Bronchial epithelial cell (primary cell): ENCODE measurements at regions not wholly inside any gene's neighbourhood (a gene's known extent, or its start where the extent isn't known, plus 50 kb on each side); places are given as distances from the start of the nearest gene placed in this dataset.

Experiments used
- DNase-seq: peaks from one replicate; pipeline ENCODE4 v3.0.0-alpha.2; 2010; ENCODE audit warnings: low read depth
- FAIRE-seq: peaks from 2 replicates; lab custom pipeline; 2011; peaks lifted over from hg19 to GRCh38; lab: Jason Lieb, UNC
- H3K27me3 ChIP-seq: 2 replicates; pipeline ENCODE4 v1.5.1; 2011; ENCODE audit warnings: low read length; ENCODE audit not compliant: control insufficient read depth, insufficient read depth
- H3K36me3 ChIP-seq: 2 replicates; pipeline ENCODE4 v1.5.1; 2011; ENCODE audit warnings: low read length; ENCODE audit not compliant: control insufficient read depth, insufficient read depth
- H3K4me3 ChIP-seq: 2 replicates; pipeline ENCODE4 v1.5.1; 2011; ENCODE audit warnings: mild to moderate bottlenecking, low read depth, low read length, control low read depth
- TF ChIP-seq, protein P1 (sequence below): IDR thresholded peaks from 2 replicates; pipeline ENCODE4 v1.5.1; 2011; ENCODE audit warnings: mild to moderate bottlenecking, moderate library complexity, low read length, control low read depth, inconsistent platforms; ENCODE audit not compliant: insufficient read depth, severe bottlenecking

DNA sequence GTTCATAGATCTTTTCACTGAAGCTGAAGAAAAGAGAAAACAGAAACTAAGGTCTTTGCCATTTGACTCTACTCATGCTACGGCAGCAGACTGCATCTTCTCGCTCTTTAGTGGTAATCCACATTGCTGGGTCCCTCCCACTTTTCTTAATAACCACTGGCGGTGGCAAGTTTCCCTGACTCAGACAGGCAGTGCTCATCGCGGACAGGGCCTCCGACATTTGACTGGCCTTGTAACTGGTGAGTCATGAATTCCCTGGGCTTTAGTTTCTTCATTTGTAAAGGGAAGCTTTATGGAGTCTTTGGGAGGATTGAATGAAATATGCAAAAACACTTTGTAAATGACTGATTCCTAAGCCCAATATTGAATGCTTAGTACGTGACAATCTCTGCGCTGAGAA, 238.2 kb upstream of the RBBP8 start:
- Histone ChIP-seq H3K27me3 (no peaks in the 10 kb centered on the region), H3K36me3 (no peaks in the 10 kb centered on the region), H3K4me3 (no peak overlapping the region)
- DNase-seq: peak; percentile 94
- FAIRE-seq: no peak
- TF ChIP-seq, protein P1, sequence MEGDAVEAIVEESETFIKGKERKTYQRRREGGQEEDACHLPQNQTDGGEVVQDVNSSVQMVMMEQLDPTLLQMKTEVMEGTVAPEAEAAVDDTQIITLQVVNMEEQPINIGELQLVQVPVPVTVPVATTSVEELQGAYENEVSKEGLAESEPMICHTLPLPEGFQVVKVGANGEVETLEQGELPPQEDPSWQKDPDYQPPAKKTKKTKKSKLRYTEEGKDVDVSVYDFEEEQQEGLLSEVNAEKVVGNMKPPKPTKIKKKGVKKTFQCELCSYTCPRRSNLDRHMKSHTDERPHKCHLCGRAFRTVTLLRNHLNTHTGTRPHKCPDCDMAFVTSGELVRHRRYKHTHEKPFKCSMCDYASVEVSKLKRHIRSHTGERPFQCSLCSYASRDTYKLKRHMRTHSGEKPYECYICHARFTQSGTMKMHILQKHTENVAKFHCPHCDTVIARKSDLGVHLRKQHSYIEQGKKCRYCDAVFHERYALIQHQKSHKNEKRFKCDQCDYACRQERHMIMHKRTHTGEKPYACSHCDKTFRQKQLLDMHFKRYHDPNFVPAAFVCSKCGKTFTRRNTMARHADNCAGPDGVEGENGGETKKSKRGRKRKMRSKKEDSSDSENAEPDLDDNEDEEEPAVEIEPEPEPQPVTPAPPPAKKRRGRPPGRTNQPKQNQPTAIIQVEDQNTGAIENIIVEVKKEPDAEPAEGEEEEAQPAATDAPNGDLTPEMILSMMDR: no peak

DNA sequence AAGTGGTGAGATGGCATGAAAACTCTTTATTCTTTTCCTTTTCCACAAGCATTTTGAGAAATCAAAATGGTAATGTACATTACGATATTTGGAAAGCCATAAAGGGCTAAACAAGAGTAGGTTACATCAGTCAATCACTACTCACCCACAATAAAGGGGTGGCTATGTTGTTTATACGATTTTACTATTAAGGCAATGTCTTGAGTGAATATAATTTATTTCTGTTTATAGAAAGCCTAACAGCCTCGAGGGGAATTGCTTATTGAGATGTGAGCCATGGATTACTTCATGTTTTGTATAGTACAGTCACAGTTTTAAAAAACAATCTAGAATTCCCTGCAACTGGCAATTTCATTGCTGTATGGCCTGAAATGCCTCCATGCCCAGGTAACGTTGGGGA, 237.5 kb upstream of the RBBP8 start:
- H3K36me3 ChIP-seq: no peaks in the 10 kb centered on the region
- no peak for FAIRE-seq
- H3K27me3 ChIP-seq: no peaks in the 10 kb centered on the region
- no peak overlapping the region for H3K4me3 ChIP-seq
- TF ChIP-seq, protein P1: no peak
- DNase-seq: no peak

DNA sequence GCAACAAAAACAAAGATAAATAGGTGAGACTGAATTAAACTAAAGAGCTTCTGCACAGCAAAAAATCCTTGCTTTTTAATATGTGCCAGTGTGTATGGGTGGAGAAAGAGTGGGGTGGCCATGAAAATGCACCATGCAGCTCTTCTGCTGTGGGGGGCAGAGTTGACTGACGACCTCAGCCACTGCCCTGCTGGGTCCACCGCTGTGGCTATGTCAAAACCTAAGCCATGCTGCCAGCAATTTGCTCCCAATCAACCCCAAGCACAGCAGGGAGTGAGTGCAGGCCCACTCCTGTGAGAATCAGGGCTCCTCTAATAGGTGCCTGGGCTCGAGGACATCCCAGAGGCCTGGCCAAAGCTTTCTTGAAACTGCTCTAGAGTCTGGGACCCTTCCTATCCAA, 235.6 kb upstream of the RBBP8 start:
- TF ChIP-seq, protein P1: no peak
- no peak overlapping the region for H3K4me3 ChIP-seq
- DNase-seq (no peak), FAIRE-seq (no peak)
- no peaks in the 10 kb centered on the region for H3K36me3 ChIP-seq
- H3K27me3 ChIP-seq: no peaks in the 10 kb centered on the region

DNA sequence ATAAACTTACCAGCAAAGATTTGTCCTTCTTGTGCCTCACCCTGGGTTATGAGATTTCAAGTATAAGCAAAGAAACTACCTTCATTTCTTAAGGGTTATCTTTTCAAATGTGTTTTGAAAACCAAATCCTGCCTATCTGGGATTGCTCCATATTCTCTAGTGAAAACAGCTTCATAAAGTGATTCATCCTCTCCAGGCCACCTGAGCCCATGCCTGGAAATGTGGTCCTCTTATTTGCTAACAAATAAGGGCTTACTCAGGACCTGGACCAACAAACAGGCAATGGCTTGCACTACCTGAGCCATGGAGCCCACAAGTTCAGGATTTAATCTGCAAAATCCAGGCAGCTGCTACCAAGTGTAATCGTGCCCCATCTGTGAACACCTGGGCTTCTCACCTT, 234.4 kb upstream of the RBBP8 start:
- Histone ChIP-seq H3K27me3 (no peaks in the 10 kb centered on the region), H3K4me3 (no peak overlapping the region), H3K36me3 (no peaks in the 10 kb centered on the region)
- TF ChIP-seq, protein P1: no peak
- DNase-seq (peak; percentile 81), FAIRE-seq (no peak)

DNA sequence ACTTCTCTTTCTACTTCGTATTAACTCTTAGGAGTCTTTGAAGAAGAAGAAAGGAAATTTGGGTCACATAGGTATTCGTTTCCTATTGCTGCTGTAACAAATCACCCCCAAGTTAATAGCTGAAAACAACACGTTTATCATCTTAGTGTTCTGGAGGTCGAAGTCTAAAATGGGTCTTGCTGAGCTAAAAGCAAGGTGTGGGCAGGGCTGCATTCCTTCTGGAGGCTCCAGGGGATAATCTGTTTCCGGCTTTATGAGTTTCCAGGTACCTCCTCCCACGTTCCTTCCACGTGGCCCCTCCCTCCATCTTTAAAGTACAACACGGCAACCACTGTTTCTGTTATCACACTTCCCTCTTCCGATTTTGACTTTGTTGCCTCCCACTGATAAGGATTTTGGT, 233.5 kb upstream of the RBBP8 start:
- DNase-seq: no peak
- TF ChIP-seq, protein P1: no peak
- no peak for FAIRE-seq
- H3K4me3 ChIP-seq: no peak overlapping the region
- H3K27me3 ChIP-seq: no peaks in the 10 kb centered on the region
- H3K36me3 ChIP-seq: no peaks in the 10 kb centered on the region

DNA sequence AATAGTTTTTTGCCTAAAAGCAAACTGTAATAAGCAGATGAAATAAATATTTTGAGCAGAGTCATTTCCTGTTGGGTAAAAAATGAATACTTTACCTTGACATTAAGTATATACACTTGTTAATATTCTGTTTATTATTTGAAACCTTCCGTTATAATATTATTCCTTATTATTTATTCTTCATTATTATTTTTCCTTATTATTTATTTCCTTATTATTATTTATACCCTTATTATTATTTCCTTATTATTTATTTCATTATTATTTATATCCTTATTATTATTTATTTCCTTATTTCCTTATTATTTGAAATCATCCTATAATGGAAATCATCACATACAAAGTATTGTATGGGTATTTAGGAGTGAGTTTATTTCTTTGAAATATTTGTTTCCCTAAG, 232.2 kb upstream of the RBBP8 start:
- DNase-seq: no peak
- Histone ChIP-seq H3K27me3 (no peaks in the 10 kb centered on the region), H3K4me3 (no peak overlapping the region), H3K36me3 (no peaks in the 10 kb centered on the region)
- TF ChIP-seq, protein P1: no peak
- no peak for FAIRE-seq
